Ishikawa (cell line): ENCODE measurements at regions not wholly inside any gene's neighbourhood (a gene's known extent, or its start where the extent isn't known, plus 50 kb on each side); places are given as distances from the start of the nearest gene placed in this dataset.

ENCODE experiments used
- CEBPB ChIP-seq: IDR thresholded peaks from 2 replicates; pipeline ENCODE4 v1.6.1; 2012
- CREB1 ChIP-seq: IDR thresholded peaks from 2 replicates; pipeline ENCODE4 v1.6.1; 2012; ENCODE audit warnings: low read depth
- EGR1 ChIP-seq: IDR thresholded peaks from 2 replicates; pipeline ENCODE4 v1.6.1; 2012
- EP300 ChIP-seq: IDR thresholded peaks from 2 replicates; pipeline ENCODE4 v1.6.1; 2012; ENCODE audit warnings: borderline replicate concordance
- FOXM1 ChIP-seq: IDR thresholded peaks from 2 replicates; pipeline ENCODE4 v1.6.1; 2012; ENCODE audit warnings: low read depth, borderline replicate concordance
- NFIC ChIP-seq: IDR thresholded peaks from 2 replicates; pipeline ENCODE4 v1.6.1; 2012
- RAD21 ChIP-seq: IDR thresholded peaks from 2 replicates; pipeline ENCODE4 v1.6.1; 2012; ENCODE audit warnings: low read depth
- TAF1 ChIP-seq: IDR thresholded peaks from 2 replicates; pipeline ENCODE4 v1.6.1; 2012; ENCODE audit warnings: low read depth, mild to moderate bottlenecking
- TCF12 ChIP-seq: IDR thresholded peaks from 2 replicates; pipeline ENCODE4 v1.6.1; 2012; ENCODE audit warnings: low read depth
- TEAD4 ChIP-seq: IDR thresholded peaks from 2 replicates; pipeline ENCODE4 v1.6.1; 2012
- USF1 ChIP-seq: IDR thresholded peaks from 2 replicates; pipeline ENCODE4 v1.6.1; 2012
- YY1 ChIP-seq: IDR thresholded peaks from 2 replicates; pipeline ENCODE4 v1.6.1; 2012; ENCODE audit warnings: low read depth
- ZBTB7A ChIP-seq: IDR thresholded peaks from 2 replicates; pipeline ENCODE4 v1.6.1; 2012; ENCODE audit warnings: low read depth
- TF ChIP-seq, protein P1 (sequence below): IDR thresholded peaks from 2 replicates; pipeline ENCODE4 v1.6.1; 2012
- TF ChIP-seq, protein P2 (sequence below): IDR thresholded peaks from 2 replicates; pipeline ENCODE4 v1.6.1; 2012; ENCODE audit warnings: low read depth, mild to moderate bottlenecking

DNA sequence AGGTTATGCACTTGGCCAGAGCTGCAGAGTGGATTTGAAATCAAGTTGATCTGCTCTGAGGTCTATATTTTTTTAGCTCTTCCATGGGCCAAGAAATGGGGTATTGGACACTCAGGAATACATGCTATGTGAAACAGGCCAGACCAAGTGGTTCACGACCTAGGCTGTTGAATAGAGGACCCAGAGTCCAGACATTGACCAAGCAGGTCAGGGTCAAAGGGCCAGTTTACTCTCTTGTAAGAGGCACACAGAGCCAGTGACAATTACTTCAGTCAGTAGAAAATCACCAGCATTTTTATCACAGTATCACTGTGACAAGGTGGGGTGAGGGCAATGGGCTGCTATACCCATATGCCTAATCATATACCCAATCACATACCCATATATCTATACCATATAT is 320.6 kb upstream of the RORA start:
- TF ChIP-seq RAD21 = no peak
- TF ChIP-seq, protein P1, sequence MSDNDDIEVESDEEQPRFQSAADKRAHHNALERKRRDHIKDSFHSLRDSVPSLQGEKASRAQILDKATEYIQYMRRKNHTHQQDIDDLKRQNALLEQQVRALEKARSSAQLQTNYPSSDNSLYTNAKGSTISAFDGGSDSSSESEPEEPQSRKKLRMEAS = no peak
- TF ChIP-seq TCF12 = no peak
- no peak for TF ChIP-seq USF1
- TF ChIP-seq CREB1 = no peak
- TF ChIP-seq EGR1 = no peak
- no peak for TF ChIP-seq YY1
- TF ChIP-seq, protein P2, sequence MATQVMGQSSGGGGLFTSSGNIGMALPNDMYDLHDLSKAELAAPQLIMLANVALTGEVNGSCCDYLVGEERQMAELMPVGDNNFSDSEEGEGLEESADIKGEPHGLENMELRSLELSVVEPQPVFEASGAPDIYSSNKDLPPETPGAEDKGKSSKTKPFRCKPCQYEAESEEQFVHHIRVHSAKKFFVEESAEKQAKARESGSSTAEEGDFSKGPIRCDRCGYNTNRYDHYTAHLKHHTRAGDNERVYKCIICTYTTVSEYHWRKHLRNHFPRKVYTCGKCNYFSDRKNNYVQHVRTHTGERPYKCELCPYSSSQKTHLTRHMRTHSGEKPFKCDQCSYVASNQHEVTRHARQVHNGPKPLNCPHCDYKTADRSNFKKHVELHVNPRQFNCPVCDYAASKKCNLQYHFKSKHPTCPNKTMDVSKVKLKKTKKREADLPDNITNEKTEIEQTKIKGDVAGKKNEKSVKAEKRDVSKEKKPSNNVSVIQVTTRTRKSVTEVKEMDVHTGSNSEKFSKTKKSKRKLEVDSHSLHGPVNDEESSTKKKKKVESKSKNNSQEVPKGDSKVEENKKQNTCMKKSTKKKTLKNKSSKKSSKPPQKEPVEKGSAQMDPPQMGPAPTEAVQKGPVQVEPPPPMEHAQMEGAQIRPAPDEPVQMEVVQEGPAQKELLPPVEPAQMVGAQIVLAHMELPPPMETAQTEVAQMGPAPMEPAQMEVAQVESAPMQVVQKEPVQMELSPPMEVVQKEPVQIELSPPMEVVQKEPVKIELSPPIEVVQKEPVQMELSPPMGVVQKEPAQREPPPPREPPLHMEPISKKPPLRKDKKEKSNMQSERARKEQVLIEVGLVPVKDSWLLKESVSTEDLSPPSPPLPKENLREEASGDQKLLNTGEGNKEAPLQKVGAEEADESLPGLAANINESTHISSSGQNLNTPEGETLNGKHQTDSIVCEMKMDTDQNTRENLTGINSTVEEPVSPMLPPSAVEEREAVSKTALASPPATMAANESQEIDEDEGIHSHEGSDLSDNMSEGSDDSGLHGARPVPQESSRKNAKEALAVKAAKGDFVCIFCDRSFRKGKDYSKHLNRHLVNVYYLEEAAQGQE = no peak
- TF ChIP-seq FOXM1 = no peak
- TF ChIP-seq CEBPB = no peak
- TF ChIP-seq TAF1 = no peak
- TF ChIP-seq NFIC = no peak
- no peak for TF ChIP-seq TEAD4
- no peak for TF ChIP-seq ZBTB7A
- TF ChIP-seq EP300 = no peak

DNA sequence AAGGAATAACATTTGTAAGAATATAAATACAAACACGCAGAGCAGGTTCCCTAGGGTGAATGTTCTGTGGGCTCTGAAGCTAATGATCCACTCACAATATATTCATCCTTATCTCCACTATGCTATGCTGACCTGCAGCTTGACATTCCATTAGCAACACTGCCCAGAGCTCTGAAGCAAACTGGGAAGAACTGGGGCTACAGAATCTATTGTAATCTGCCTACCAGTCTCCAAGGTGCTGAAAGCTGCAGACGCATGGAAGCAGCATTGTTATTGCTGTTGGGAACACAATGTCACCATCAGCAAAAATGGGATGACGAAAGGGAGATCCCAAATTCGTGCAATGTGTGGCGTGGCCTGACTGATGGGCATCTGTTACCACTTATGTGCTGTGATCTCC is 316.7 kb upstream of the RORA start:
- no peak for TF ChIP-seq FOXM1
- TF ChIP-seq, protein P2 = peak; percentile 71

DNA sequence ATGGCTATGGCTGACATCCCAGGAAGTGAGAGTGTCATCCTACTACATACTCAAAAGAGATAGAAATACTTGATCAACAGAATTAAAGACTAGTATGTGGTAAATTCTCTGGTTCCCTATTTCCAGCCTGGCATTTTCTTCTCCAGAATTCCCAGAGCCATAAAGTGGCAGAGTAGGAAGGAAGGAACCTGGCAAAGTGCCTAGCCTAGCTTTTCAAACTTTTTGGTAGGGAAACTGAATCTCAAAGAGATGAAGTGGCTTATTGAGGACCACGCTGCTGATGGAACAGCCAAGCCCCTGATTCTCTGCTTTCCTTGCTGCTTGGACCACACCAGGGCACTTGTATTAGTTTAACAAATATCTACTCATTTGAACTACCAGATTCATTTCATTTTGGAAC is 312.4 kb upstream of the RORA start:
- no peak for TF ChIP-seq EP300
- no peak for TF ChIP-seq TAF1
- TF ChIP-seq ZBTB7A = no peak
- TF ChIP-seq RAD21 = no peak
- TF ChIP-seq CREB1 = no peak
- no peak for TF ChIP-seq TEAD4
- no peak for TF ChIP-seq USF1
- TF ChIP-seq TCF12 = no peak
- TF ChIP-seq YY1 = no peak

DNA sequence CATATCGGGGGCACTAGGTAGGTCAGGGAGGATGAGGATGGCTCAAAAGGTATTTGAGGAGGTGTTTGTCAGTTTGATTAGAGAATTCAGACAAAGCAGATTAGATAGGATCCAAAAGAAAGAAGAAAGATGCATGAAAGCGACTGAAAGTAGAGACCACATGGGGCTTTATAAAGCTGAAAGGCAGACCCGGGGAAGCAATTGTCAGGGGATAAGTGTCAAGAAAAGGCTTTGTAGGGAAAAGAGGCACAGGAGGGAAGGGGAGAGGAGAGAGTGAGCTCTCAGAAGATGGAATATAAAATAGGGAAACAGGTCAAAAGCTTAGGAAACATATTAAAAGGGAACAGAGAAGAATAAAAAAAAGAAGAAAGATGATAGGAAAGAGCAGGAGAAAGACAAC is 308.2 kb upstream of the RORA start:
- TF ChIP-seq, protein P1 = no peak
- TF ChIP-seq, protein P2 = no peak
- TF ChIP-seq EGR1 = no peak
- TF ChIP-seq YY1 = no peak

DNA sequence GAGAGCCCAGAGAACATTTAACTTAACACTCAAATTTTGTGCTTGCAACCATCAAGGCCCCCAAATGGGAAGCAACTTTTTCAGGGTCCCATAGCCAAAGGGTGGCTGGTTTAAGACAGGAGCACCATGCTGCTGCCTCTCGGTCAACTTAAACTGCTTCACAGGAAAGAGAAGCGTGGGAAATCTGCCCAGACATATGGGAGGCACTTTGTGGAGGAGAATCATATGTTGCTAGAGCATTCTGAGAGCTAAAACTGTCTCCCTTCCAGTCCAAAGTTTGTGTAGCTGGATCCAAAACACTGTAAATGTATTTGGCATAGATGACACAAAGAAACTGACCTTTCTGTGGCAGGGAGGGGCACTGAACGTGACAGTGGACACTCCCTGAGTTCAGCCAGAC is 305.9 kb upstream of the RORA start:
- TF ChIP-seq RAD21 (no peak), CREB1 (no peak), TEAD4 (no peak), USF1 (no peak), TAF1 (no peak), YY1 (no peak), EP300 (no peak), CEBPB (no peak), TCF12 (no peak)
- TF ChIP-seq, protein P2 = no peak
- TF ChIP-seq, protein P1 = no peak
